Dendritic cell treated with granulocyte-macrophage colony-stimulating factor and Interleukin-4, amounts not matched to agents 40 ng/mL and 50 ng/mL, for 4 days (primary cell): ENCODE measurements at regions not wholly inside any gene's neighbourhood (a gene's known extent, or its start where the extent isn't known, plus 50 kb on each side); places are given as distances from the start of the nearest gene placed in this dataset.

Experiments used
- H3K27ac Mint-ChIP-seq: one replicate; pipeline ENCODE4 v1.8.0; 2022; ENCODE audit warnings: mild to moderate bottlenecking, mixed read lengths
- H3K27me3 Mint-ChIP-seq: one replicate; pipeline ENCODE4 v1.8.0; 2022; ENCODE audit warnings: mild to moderate bottlenecking, mixed read lengths
- H3K36me3 Mint-ChIP-seq: one replicate; pipeline ENCODE4 v1.8.0; 2022; ENCODE audit warnings: low read depth, mixed read lengths
- H3K4me1 Mint-ChIP-seq: one replicate; pipeline ENCODE4 v1.8.0; 2022; ENCODE audit warnings: low read depth, mixed read lengths
- H3K4me3 Mint-ChIP-seq: one replicate; pipeline ENCODE4 v1.8.0; 2022; ENCODE audit warnings: mild to moderate bottlenecking, moderate library complexity, mixed read lengths
- H3K9me3 Mint-ChIP-seq: one replicate; pipeline ENCODE4 v1.8.0; 2022; ENCODE audit warnings: mixed read lengths
- intact Hi-C: fragments of 100-400 bp; cut with micrococcal nuclease; formaldehyde crosslinking; loops from one replicate; pipeline ENCODE4 v1.15.0; 2022

GRCh38 chr2:12587228-12587627, 129.5 kb upstream of the TRIB2 start:
- Mint-ChIP-seq H3K36me3 (no peaks in the 10 kb centered on the region), H3K27ac (no peak overlapping the region), H3K4me1 (peaks cover 25% of the 10 kb centered on the region), H3K27me3 (peaks cover 53% of the 10 kb centered on the region), H3K9me3 (no peaks in the 10 kb centered on the region), H3K4me3 (no peak overlapping the region)
- intact Hi-C loops = no loop called here

- intact Hi-C loops = no loop called here
- no peaks in the 10 kb centered on the region for H3K36me3 Mint-ChIP-seq
- H3K4me3 Mint-ChIP-seq = peak overlapping the region; percentile 48
- peaks cover 50% of the 10 kb centered on the region for H3K27me3 Mint-ChIP-seq
- H3K9me3 Mint-ChIP-seq = no peaks in the 10 kb centered on the region
- peaks cover 25% of the 10 kb centered on the region for H3K4me1 Mint-ChIP-seq
- H3K27ac Mint-ChIP-seq = no peak overlapping the region
These were observed 128.8 kb upstream of the TRIB2 start for GRCh38 chr2:12587729-12588522.

GRCh38 chr2:12588986-12589385, 127.8 kb upstream of the TRIB2 start:
- H3K4me3 Mint-ChIP-seq = no peak overlapping the region
- H3K4me1 Mint-ChIP-seq = peaks cover 25% of the 10 kb centered on the region
- H3K9me3 Mint-ChIP-seq = no peaks in the 10 kb centered on the region
- intact Hi-C loops = no loop called here
- no peak overlapping the region for H3K27ac Mint-ChIP-seq
- H3K27me3 Mint-ChIP-seq = peaks cover 45% of the 10 kb centered on the region
- no peaks in the 10 kb centered on the region for H3K36me3 Mint-ChIP-seq

GRCh38 chr2:12589802-12590320, 126.9 kb upstream of the TRIB2 start:
- Mint-ChIP-seq H3K4me1 (peaks cover 25% of the 10 kb centered on the region), H3K27me3 (peaks cover 47% of the 10 kb centered on the region), H3K4me3 (no peak overlapping the region), H3K36me3 (no peaks in the 10 kb centered on the region), H3K9me3 (no peaks in the 10 kb centered on the region), H3K27ac (no peak overlapping the region)
- intact Hi-C loops = no loop called here

GRCh38 chr2:12592296-12592695, 124.4 kb upstream of the TRIB2 start:
- Mint-ChIP-seq H3K4me3 (no peak overlapping the region), H3K4me1 (peaks cover 27% of the 10 kb centered on the region), H3K36me3 (no peaks in the 10 kb centered on the region), H3K27me3 (peaks cover 51% of the 10 kb centered on the region), H3K27ac (no peak overlapping the region), H3K9me3 (no peaks in the 10 kb centered on the region)
- intact Hi-C loops = no loop called here

GRCh38 chr2:12594590-12594989, 122.1 kb upstream of the TRIB2 start:
- Mint-ChIP-seq H3K27me3 (peaks cover 55% of the 10 kb centered on the region), H3K4me1 (peaks cover 8% of the 10 kb centered on the region), H3K36me3 (no peaks in the 10 kb centered on the region), H3K9me3 (no peaks in the 10 kb centered on the region), H3K27ac (no peak overlapping the region), H3K4me3 (no peak overlapping the region)
- intact Hi-C loops = no loop called here

GRCh38 chr2:12596771-12597170, 120.0 kb upstream of the TRIB2 start:
- Mint-ChIP-seq H3K9me3 (no peaks in the 10 kb centered on the region), H3K36me3 (no peaks in the 10 kb centered on the region), H3K27ac (no peak overlapping the region), H3K4me3 (no peak overlapping the region), H3K4me1 (peaks cover 13% of the 10 kb centered on the region), H3K27me3 (peaks cover 56% of the 10 kb centered on the region)
- intact Hi-C loops = no loop called here

- no peak overlapping the region for H3K27ac Mint-ChIP-seq
- H3K9me3 Mint-ChIP-seq = no peaks in the 10 kb centered on the region
- peaks cover 54% of the 10 kb centered on the region for H3K27me3 Mint-ChIP-seq
- H3K4me3 Mint-ChIP-seq = no peak overlapping the region
- H3K36me3 Mint-ChIP-seq = no peaks in the 10 kb centered on the region
- peaks cover 13% of the 10 kb centered on the region for H3K4me1 Mint-ChIP-seq
- intact Hi-C loops = no loop called here
These were observed 119.1 kb upstream of the TRIB2 start for GRCh38 chr2:12597610-12598009.

- H3K4me1 Mint-ChIP-seq = peaks cover 21% of the 10 kb centered on the region
- intact Hi-C loops = no loop called here
- H3K27me3 Mint-ChIP-seq = peaks cover 42% of the 10 kb centered on the region
- H3K36me3 Mint-ChIP-seq = no peaks in the 10 kb centered on the region
- no peak overlapping the region for H3K4me3 Mint-ChIP-seq
- H3K9me3 Mint-ChIP-seq = no peaks in the 10 kb centered on the region
- no peak overlapping the region for H3K27ac Mint-ChIP-seq
These were observed 114.1 kb upstream of the TRIB2 start for GRCh38 chr2:12602661-12603060.

GRCh38 chr2:12603781-12604295, 112.9 kb upstream of the TRIB2 start:
- Mint-ChIP-seq H3K27me3 (peaks cover 42% of the 10 kb centered on the region), H3K36me3 (no peaks in the 10 kb centered on the region), H3K4me3 (no peak overlapping the region), H3K9me3 (no peaks in the 10 kb centered on the region), H3K4me1 (peaks cover 21% of the 10 kb centered on the region), H3K27ac (no peak overlapping the region)
- intact Hi-C loops = no loop called here

- Mint-ChIP-seq H3K9me3 (no peaks in the 10 kb centered on the region), H3K4me3 (no peak overlapping the region)
- intact Hi-C loops = no loop called here
These were observed 112.4 kb upstream of the TRIB2 start for GRCh38 chr2:12604341-12604740.

GRCh38 chr2:12605366-12605765, 111.4 kb upstream of the TRIB2 start:
- intact Hi-C loops = no loop called here
- peaks cover 36% of the 10 kb centered on the region for H3K27me3 Mint-ChIP-seq
- no peaks in the 10 kb centered on the region for H3K9me3 Mint-ChIP-seq
- no peaks in the 10 kb centered on the region for H3K36me3 Mint-ChIP-seq
- H3K4me1 Mint-ChIP-seq = peaks cover 16% of the 10 kb centered on the region
- no peak overlapping the region for H3K4me3 Mint-ChIP-seq
- no peak overlapping the region for H3K27ac Mint-ChIP-seq

More at GRCh38 chr2:12604341-12604740, 112.4 kb upstream of the TRIB2 start:
- Mint-ChIP-seq H3K27ac (no peak overlapping the region), H3K27me3 (peaks cover 39% of the 10 kb centered on the region), H3K36me3 (no peaks in the 10 kb centered on the region), H3K4me1 (peaks cover 21% of the 10 kb centered on the region)

- intact Hi-C loops = no loop called here
- H3K36me3 Mint-ChIP-seq = no peaks in the 10 kb centered on the region
- no peak overlapping the region for H3K27ac Mint-ChIP-seq
- H3K4me3 Mint-ChIP-seq = no peak overlapping the region
- H3K4me1 Mint-ChIP-seq = peaks cover 16% of the 10 kb centered on the region
- H3K27me3 Mint-ChIP-seq = peaks cover 33% of the 10 kb centered on the region
- H3K9me3 Mint-ChIP-seq = no peaks in the 10 kb centered on the region
These were observed 110.8 kb upstream of the TRIB2 start for GRCh38 chr2:12605936-12606335.

- Mint-ChIP-seq H3K4me1 (peaks cover 16% of the 10 kb centered on the region), H3K27ac (no peak overlapping the region), H3K36me3 (no peaks in the 10 kb centered on the region), H3K27me3 (peaks cover 30% of the 10 kb centered on the region), H3K9me3 (no peaks in the 10 kb centered on the region), H3K4me3 (no peak overlapping the region)
- intact Hi-C loops = no loop called here
These were observed 110.2 kb upstream of the TRIB2 start for GRCh38 chr2:12606472-12607000.
